NB4 (cell line): ENCODE measurements at regions not wholly inside any gene's neighbourhood (a gene's known extent, or its start where the extent isn't known, plus 50 kb on each side); places are given as distances from the start of the nearest gene placed in this dataset.

ENCODE experiments used
- DNase-seq: peaks from one replicate; pipeline ENCODE4 v3.0.0; 2010; ENCODE audit warnings: low read depth
- H3K4me3 ChIP-seq: one replicate; pipeline ENCODE4 v1.5.1; 2011; ENCODE audit warnings: mild to moderate bottlenecking, low read depth, low read length, moderate library complexity
- MAX ChIP-seq: IDR thresholded peaks from 2 replicates; pipeline ENCODE4 v1.6.1; 2011; ENCODE audit warnings: low read depth, low read length
- MYC ChIP-seq: IDR thresholded peaks from 2 replicates; pipeline ENCODE4 v1.6.1; 2011; ENCODE audit warnings: low read depth, low read length
- POLR2A ChIP-seq: IDR thresholded peaks from 2 replicates; pipeline ENCODE4 v1.6.1; 2011; ENCODE audit warnings: mild to moderate bottlenecking; ENCODE audit not compliant: insufficient read length; ENCODE audit errors: extremely low read depth
- TF ChIP-seq, protein P1 (sequence below): IDR thresholded peaks from one replicate; pipeline ENCODE4 v1.5.1; 2012; ENCODE audit warnings: low read depth, low read length

GRCh38 chr3:3707858-3708768, 91.1 kb upstream of the LRRN1 start:
- no peak overlapping the region for H3K4me3 ChIP-seq
- DNase-seq, result no peak
- TF ChIP-seq POLR2A (no peak), MYC (no peak), MAX (no peak)
- TF ChIP-seq, protein P1, sequence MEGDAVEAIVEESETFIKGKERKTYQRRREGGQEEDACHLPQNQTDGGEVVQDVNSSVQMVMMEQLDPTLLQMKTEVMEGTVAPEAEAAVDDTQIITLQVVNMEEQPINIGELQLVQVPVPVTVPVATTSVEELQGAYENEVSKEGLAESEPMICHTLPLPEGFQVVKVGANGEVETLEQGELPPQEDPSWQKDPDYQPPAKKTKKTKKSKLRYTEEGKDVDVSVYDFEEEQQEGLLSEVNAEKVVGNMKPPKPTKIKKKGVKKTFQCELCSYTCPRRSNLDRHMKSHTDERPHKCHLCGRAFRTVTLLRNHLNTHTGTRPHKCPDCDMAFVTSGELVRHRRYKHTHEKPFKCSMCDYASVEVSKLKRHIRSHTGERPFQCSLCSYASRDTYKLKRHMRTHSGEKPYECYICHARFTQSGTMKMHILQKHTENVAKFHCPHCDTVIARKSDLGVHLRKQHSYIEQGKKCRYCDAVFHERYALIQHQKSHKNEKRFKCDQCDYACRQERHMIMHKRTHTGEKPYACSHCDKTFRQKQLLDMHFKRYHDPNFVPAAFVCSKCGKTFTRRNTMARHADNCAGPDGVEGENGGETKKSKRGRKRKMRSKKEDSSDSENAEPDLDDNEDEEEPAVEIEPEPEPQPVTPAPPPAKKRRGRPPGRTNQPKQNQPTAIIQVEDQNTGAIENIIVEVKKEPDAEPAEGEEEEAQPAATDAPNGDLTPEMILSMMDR, result no peak

DNA sequence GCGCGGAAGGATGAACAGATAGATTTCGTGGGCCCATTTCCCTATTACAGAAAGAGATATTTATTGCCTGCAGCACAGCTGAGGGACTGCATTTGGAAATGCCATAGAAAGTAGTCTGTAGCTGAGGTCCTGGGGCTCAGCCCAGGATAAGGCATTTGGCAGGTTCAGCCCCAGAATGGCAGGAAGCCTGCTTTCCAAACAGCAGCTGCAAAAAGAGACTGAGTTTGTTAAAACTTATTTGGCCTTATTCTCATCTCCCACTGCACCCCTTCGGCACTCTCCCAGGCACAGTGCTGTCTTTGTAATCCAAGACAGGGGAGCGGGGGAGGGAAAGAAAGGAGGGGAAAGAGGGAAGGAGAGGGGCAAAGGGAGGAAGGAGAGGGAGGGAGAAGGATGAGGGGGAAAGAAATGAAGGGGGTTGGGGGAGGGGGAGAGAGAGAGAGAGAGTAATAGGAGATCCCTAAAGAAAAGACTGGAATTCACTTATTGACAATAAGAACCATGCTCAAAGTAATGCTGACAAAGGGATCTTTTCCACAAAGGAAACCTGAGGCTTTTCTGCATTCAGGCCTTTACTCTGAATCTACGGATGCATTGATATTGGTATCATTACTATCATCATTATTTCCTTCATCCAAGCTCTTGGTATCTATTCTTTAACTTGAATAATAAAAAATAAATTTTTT, 94.0 kb upstream of the LRRN1 start:
- TF ChIP-seq MAX, result no peak
- no peak for TF ChIP-seq MYC
- TF ChIP-seq POLR2A, result no peak
- TF ChIP-seq, protein P1, result no peak
- no peak overlapping the region for H3K4me3 ChIP-seq
- DNase-seq, result no peak

DNA sequence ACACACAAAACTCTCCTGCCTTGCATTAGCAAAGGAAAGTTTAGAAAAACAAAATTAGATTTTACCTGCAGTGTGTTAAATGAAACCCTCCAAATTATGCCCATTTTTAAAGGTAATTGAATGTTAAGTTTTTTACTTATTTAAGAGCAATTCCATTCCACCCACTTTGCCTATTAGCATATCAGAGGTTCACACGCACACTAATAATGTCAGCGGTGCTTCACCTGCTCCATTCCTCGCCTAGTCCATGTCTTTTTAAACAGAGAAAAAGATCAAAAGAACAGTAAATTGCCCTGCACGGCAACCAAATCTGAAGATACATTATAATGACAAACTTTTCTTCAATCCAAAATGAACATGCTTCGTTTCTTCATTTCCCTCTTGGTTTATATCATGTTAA, 97.3 kb upstream of the LRRN1 start:
- DNase-seq, result no peak
- TF ChIP-seq POLR2A, result no peak
- TF ChIP-seq MYC, result no peak
- H3K4me3 ChIP-seq, result no peak overlapping the region

DNA sequence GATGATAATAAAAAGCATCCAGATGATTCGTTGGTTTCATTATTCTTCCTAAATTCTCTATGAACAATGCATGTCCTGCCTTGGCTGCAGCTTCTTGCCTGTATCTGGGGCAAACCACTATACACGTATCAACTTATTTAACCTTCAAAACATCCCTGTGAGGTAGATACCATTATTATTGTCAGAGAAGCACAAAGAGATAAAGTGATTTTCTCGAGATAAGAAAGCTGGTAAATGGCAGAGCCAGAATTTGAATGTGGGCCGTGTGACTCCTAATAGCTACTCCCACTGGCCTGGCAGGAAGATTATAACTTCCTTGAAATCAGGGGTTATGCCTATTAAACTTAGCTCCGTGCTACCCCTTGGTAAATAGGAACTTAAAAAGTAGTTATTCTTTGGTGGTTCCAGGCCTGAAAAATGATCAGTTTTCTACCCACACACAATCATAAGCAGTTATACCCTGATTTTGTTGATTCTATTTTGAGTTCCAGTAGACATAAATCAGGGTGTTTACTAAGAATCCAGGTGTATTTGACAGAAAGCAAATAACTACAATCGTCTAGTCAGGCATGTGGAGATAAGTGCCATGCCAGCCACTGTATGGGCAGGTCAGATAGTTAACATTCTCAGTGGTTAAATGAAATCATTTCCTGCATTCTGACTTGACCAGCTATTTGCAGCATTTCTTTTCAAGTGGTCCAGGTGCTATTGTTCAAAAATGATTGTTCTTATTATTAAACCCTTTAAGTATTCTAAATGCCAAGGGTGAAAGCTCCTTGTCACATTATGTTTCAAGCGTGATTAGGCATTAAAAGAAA, 99.2 kb upstream of the LRRN1 start:
- TF ChIP-seq, protein P1, result no peak
- TF ChIP-seq POLR2A, result no peak
- TF ChIP-seq MYC, result no peak
- TF ChIP-seq MAX, result no peak
- no peak for DNase-seq
- no peak overlapping the region for H3K4me3 ChIP-seq

GRCh38 chr3:3699407-3699806, 99.8 kb upstream of the LRRN1 start:
- TF ChIP-seq POLR2A (no peak), MYC (no peak), MAX (no peak)
- TF ChIP-seq, protein P1, result no peak
- H3K4me3 ChIP-seq, result no peak overlapping the region

DNA sequence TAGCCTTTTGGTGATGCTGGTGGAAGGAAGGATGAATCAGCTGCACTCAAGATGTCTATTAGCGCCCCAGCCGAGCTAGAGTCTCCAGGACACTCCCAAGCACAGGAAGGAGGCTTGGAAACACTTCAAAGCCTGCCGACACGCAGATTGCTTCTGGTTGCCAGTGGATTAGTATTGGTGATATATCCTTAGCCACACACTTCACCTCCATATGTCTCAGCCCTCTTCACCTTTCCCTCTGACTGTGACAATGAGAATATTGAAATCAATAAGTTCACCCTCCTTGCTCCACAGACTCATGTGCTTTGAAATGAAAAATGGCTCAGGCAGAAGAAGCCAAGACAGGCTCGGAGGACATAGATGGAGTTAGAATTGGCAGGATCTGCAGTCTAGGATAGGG, 102.9 kb upstream of the LRRN1 start:
- no peak for DNase-seq
- TF ChIP-seq, protein P1, result no peak
- no peak for TF ChIP-seq MAX
- TF ChIP-seq POLR2A, result no peak
- TF ChIP-seq MYC, result no peak

More at GRCh38 chr3:3699407-3699806, 99.8 kb upstream of the LRRN1 start:
- no peak for DNase-seq

More for the DNA sequence above, 102.9 kb upstream of the LRRN1 start:
- no peak overlapping the region for H3K4me3 ChIP-seq
